H9 (cell line): ENCODE measurements at regions not wholly inside any gene's neighbourhood (a gene's known extent, or its start where the extent isn't known, plus 50 kb on each side); places are given as distances from the start of the nearest gene placed in this dataset.
A peak's percentile ranks its signal among the peaks of the same experiment; 100 is the strongest.

Source experiments
- DNase-seq: peaks from one replicate; pipeline ENCODE4 v3.0.0-alpha.2; 2017
- H2AFZ ChIP-seq: one replicate; pipeline ENCODE4 v1.6.1; 2013; ENCODE audit warnings: mild to moderate bottlenecking, low read length, control low read depth, moderate library complexity
- H2AK5ac ChIP-seq: 2 replicates; pipeline ENCODE4 v1.6.1; 2013; ENCODE audit warnings: low read length, control low read depth, mixed read lengths; ENCODE audit not compliant: insufficient read length
- H2BK120ac ChIP-seq: one replicate; pipeline ENCODE4 v1.6.1; 2013; ENCODE audit warnings: low read depth, mild to moderate bottlenecking, low read length, control low read depth, inconsistent platforms; ENCODE audit not compliant: poor library complexity, severe bottlenecking
- H2BK12ac ChIP-seq: 2 replicates; pipeline ENCODE4 v1.6.1; 2013; ENCODE audit warnings: low read length, control low read depth, mixed read lengths, low read depth; ENCODE audit not compliant: insufficient read length
- H2BK15ac ChIP-seq: 2 replicates; pipeline ENCODE4 v1.6.1; 2013; ENCODE audit warnings: low read depth, low read length, control low read depth
- H2BK20ac ChIP-seq: one replicate; pipeline ENCODE4 v1.6.1; 2013; ENCODE audit warnings: low read depth, mild to moderate bottlenecking, low read length, control low read depth, inconsistent platforms; ENCODE audit not compliant: poor library complexity, severe bottlenecking
- H2BK5ac ChIP-seq: 2 replicates; pipeline ENCODE4 v1.6.1; 2013; ENCODE audit warnings: low read length, control low read depth, mixed read lengths; ENCODE audit not compliant: insufficient read length
- H3K14ac ChIP-seq: 2 replicates; pipeline ENCODE4 v1.6.1; 2013; ENCODE audit warnings: low read length, control low read depth; ENCODE audit not compliant: insufficient read depth
- H3K18ac ChIP-seq: 2 replicates; pipeline ENCODE4 v1.6.1; 2013; ENCODE audit warnings: low read depth, mild to moderate bottlenecking, mixed read lengths, low read length, control low read depth; ENCODE audit not compliant: insufficient read length
- H3K23ac ChIP-seq: 2 replicates; pipeline ENCODE4 v1.6.1; 2013; ENCODE audit warnings: low read length, control low read depth, mixed read lengths, low read depth; ENCODE audit not compliant: insufficient read length
- H3K23me2 ChIP-seq: 2 replicates; pipeline ENCODE4 v1.6.1; 2013; ENCODE audit warnings: low read depth, mild to moderate bottlenecking, mixed read lengths, low read length, control low read depth; ENCODE audit not compliant: insufficient read length, poor library complexity, severe bottlenecking
- H3K27ac ChIP-seq: 2 replicates; pipeline ENCODE4 v1.5.1; 2013; ENCODE audit warnings: low read length, control low read depth, mixed read lengths, low read depth; ENCODE audit not compliant: insufficient read length
- H3K27me3 ChIP-seq: 2 replicates; pipeline ENCODE4 v1.6.1; 2013; ENCODE audit warnings: low read length, control low read depth, inconsistent platforms; ENCODE audit not compliant: insufficient read depth
- H3K4ac ChIP-seq: 2 replicates; pipeline ENCODE4 v1.6.1; 2013; ENCODE audit warnings: low read depth, mild to moderate bottlenecking, control low read depth, inconsistent platforms, low read length, moderate library complexity
- H3K4me1 ChIP-seq: 2 replicates; pipeline ENCODE4 v1.6.1; 2013; ENCODE audit warnings: low read length, control low read depth, inconsistent platforms; ENCODE audit not compliant: insufficient read depth
- H3K4me2 ChIP-seq: 2 replicates; pipeline ENCODE4 v1.6.1; 2013; ENCODE audit warnings: low read length, control low read depth, mixed read lengths; ENCODE audit not compliant: insufficient read length, insufficient read depth
- H3K56ac ChIP-seq: 2 replicates; pipeline ENCODE4 v1.6.1; 2013; ENCODE audit warnings: low read depth, mild to moderate bottlenecking, mixed read lengths, low read length, control low read depth; ENCODE audit not compliant: insufficient read length
- H3K79me1 ChIP-seq: 2 replicates; pipeline ENCODE4 v1.6.1; 2013; ENCODE audit warnings: low read depth, mild to moderate bottlenecking, moderate library complexity, low read length, control low read depth, inconsistent platforms; ENCODE audit not compliant: insufficient read depth, poor library complexity, severe bottlenecking
- H3K79me2 ChIP-seq: 2 replicates; pipeline ENCODE4 v1.6.1; 2013; ENCODE audit warnings: low read length, control low read depth, inconsistent platforms; ENCODE audit not compliant: insufficient read depth
- H3K9ac ChIP-seq: 2 replicates; pipeline ENCODE4 v1.6.1; 2013; ENCODE audit warnings: low read length, control low read depth, mixed read lengths; ENCODE audit not compliant: insufficient read length; ENCODE audit errors: extremely low read depth
- H3K9me3 ChIP-seq: one replicate; pipeline ENCODE4 v1.6.1; 2013; ENCODE audit warnings: low read depth, low read length, inconsistent platforms; ENCODE audit not compliant: control insufficient read depth
- H3T11ph ChIP-seq: one replicate; pipeline ENCODE4 v1.6.1; 2013; ENCODE audit warnings: mild to moderate bottlenecking, low read length, control low read depth, inconsistent platforms
- H4K20me1 ChIP-seq: one replicate; pipeline ENCODE4 v1.6.1; 2013; ENCODE audit not compliant: control insufficient read depth, insufficient read length, insufficient read depth
- H4K5ac ChIP-seq: 2 replicates; pipeline ENCODE4 v1.6.1; 2013; ENCODE audit warnings: low read depth, mild to moderate bottlenecking, mixed read lengths, low read length, control low read depth; ENCODE audit not compliant: insufficient read length
- H4K8ac ChIP-seq: replicated peaks from 2 replicates; pipeline ENCODE4 v1.6.1; 2013; ENCODE audit warnings: low read length, control low read depth, mixed read lengths, low read depth; ENCODE audit not compliant: insufficient read length
- H4K91ac ChIP-seq: 2 replicates; pipeline ENCODE4 v1.6.1; 2013; ENCODE audit warnings: low read depth, mild to moderate bottlenecking, moderate library complexity, mixed read lengths, low read length, control low read depth; ENCODE audit not compliant: insufficient read length
- H3K27ac Mint-ChIP-seq, 3 experiments: 2 replicates in 2 of 3; 3 replicates in 1 of 3; pipeline ENCODE4 v1.8.0; 2020 to 2021; ENCODE audit warnings: mixed read lengths in 3 of 3, mild to moderate bottlenecking in 1 of 3, moderate library complexity in 1 of 3
- H3K27me3 Mint-ChIP-seq: 2 replicates; pipeline ENCODE4 v1.8.0; 2021; ENCODE audit warnings: low read depth, mild to moderate bottlenecking, moderate library complexity, mixed read lengths
- H3K36me3 Mint-ChIP-seq, 3 experiments: 2 replicates in 2 of 3; 3 replicates in 1 of 3; pipeline ENCODE4 v1.8.0; 2020 to 2021; ENCODE audit warnings: low read depth in 3 of 3, mixed read lengths in 3 of 3; ENCODE audit not compliant: insufficient read depth in 1 of 3
- H3K4me1 Mint-ChIP-seq, 2 experiments: 2 replicates each; pipeline ENCODE4 v1.8.0; 2020; ENCODE audit warnings: mixed read lengths in 2 of 2
- H3K4me3 Mint-ChIP-seq, 2 experiments: 2 replicates in 1 of 2; 3 replicates in 1 of 2; pipeline ENCODE4 v1.8.0; 2020 to 2021; ENCODE audit warnings: mild to moderate bottlenecking in 2 of 2, mixed read lengths in 2 of 2, moderate library complexity in 1 of 2
- H3K9me3 Mint-ChIP-seq, 2 experiments: 2 replicates in 1 of 2; 3 replicates in 1 of 2; pipeline ENCODE4 v1.8.0; 2020; ENCODE audit warnings: mild to moderate bottlenecking in 2 of 2, mixed read lengths in 2 of 2, moderate library complexity in 1 of 2
- WGBS: extraction: QIAGEN DNeasy Blood & Tissue Kit; methylation state at CpG from one replicate; pipeline ENCODE4 v1.1.7; 2013; ENCODE audit warnings: missing lambda C conversion rate, low lambda C conversion rate, mixed read lengths; ENCODE audit not compliant: insufficient read length; ENCODE audit errors: extremely low coverage; 5-methylcytosine and 5-hydroxymethylcytosine counted together
- TF ChIP-seq, protein P1 (sequence below): fragments of 200-600 bp; sonication (generic); conservative IDR thresholded peaks from 3 replicates; pipeline ENCODE4 v1.8.0; 2021; ENCODE audit warnings: antibody characterized with exemption, mild to moderate bottlenecking

DNA sequence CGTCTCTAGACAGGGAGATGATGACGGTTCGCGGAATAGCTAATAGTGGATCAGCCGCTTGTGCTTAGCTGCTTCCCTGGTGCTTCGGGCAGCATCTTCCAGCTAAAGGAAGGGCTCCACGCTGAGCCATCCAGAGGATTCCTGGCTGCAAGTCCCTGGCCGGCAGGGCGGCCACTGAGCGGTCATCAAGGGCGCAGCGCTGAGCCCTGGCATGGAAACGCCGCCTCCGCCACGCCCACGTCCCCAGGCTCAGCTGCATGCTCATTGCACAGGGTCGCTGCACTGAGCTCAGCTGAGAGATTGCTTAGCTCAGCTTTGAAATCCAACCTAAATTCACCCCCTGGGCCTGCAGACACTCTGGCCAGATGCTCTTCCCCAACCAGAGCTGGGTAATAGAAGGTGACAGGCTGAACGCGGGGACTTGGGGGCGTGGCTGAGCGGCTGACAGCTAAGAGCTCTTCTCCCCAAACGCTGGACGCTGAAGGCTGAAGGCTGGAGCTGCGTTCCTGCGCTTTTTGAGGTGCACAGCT, 118.2 kb upstream of the KIT start:
- DNase-seq: peak; percentile 83
- Histone ChIP-seq H3K4ac (no peak overlapping the region), H3K4me2 (peak overlapping the region; percentile 60), H3K23ac (no peak overlapping the region), H2BK5ac (no peak overlapping the region), H3K79me1 (no peaks in the 10 kb centered on the region), H3K23me2 (peaks cover 4% of the 10 kb centered on the region), H2BK12ac (no peak overlapping the region), H3T11ph (no peak overlapping the region), H4K20me1 (no peaks in the 10 kb centered on the region), H2BK20ac (no peak overlapping the region), H2BK120ac (no peak overlapping the region), H4K8ac (no peak overlapping the region), H3K9ac (no peak overlapping the region), H3K14ac (no peak overlapping the region), H3K4me1 (no peaks in the 10 kb centered on the region), H4K91ac (no peak overlapping the region), H3K56ac (no peak overlapping the region), H3K18ac (no peak overlapping the region), H3K79me2 (no peaks in the 10 kb centered on the region), H2AFZ (no peak overlapping the region), H2AK5ac (no peak overlapping the region), H2BK15ac (no peak overlapping the region), H3K27me3 (no peaks in the 10 kb centered on the region; the same call in 1 of the 2 replicates), H3K27ac (no peak overlapping the region), H3K9me3 (no peaks in the 10 kb centered on the region), H4K5ac (no peak overlapping the region)
- H3K4me3 Mint-ChIP-seq: peak overlapping the region; percentile 47 to 73
- peaks cover 10 to 15% of the 10 kb centered on the region in 2 experiments; a peak in 4 of 5 replicates for H3K9me3 Mint-ChIP-seq
- WGBS: no CpG with 5 or more reads among the region's 26 CpGs
- H3K27me3 Mint-ChIP-seq: peaks cover 29% of the 10 kb centered on the region
- H3K27ac Mint-ChIP-seq: no peak overlapping the region
- H3K36me3 Mint-ChIP-seq: peaks cover 4 to 9% (median 4%) of the 10 kb centered on the region in 3 experiments
- peaks cover 30 to 48% of the 10 kb centered on the region in 2 experiments for H3K4me1 Mint-ChIP-seq
- TF ChIP-seq, protein P1, sequence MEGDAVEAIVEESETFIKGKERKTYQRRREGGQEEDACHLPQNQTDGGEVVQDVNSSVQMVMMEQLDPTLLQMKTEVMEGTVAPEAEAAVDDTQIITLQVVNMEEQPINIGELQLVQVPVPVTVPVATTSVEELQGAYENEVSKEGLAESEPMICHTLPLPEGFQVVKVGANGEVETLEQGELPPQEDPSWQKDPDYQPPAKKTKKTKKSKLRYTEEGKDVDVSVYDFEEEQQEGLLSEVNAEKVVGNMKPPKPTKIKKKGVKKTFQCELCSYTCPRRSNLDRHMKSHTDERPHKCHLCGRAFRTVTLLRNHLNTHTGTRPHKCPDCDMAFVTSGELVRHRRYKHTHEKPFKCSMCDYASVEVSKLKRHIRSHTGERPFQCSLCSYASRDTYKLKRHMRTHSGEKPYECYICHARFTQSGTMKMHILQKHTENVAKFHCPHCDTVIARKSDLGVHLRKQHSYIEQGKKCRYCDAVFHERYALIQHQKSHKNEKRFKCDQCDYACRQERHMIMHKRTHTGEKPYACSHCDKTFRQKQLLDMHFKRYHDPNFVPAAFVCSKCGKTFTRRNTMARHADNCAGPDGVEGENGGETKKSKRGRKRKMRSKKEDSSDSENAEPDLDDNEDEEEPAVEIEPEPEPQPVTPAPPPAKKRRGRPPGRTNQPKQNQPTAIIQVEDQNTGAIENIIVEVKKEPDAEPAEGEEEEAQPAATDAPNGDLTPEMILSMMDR: 0 out of 3 replicates have a peak, but pooled peaks have one; percentile 26
